NT2/D1 (cell line): ENCODE measurements at regions not wholly inside any gene's neighbourhood (a gene's known extent, or its start where the extent isn't known, plus 50 kb on each side); places are given as distances from the start of the nearest gene placed in this dataset.

Experiments
- SUZ12 ChIP-seq: IDR thresholded peaks from 2 replicates; pipeline ENCODE4 v1.6.1; 2011; ENCODE audit not compliant: insufficient read length, insufficient read depth; ENCODE audit errors: extremely low read depth
- YY1 ChIP-seq: IDR thresholded peaks from 2 replicates; pipeline ENCODE4 v1.6.1; 2011; ENCODE audit not compliant: insufficient read length, insufficient read depth
- ZNF274 ChIP-seq: IDR thresholded peaks from 2 replicates; pipeline ENCODE4 v1.6.1; 2011; ENCODE audit warnings: mild to moderate bottlenecking, low read depth, low read length

GRCh38 chr2:239811111-239811781, 213.9 kb downstream of the NDUFA10 start:
- TF ChIP-seq YY1 (no peak), ZNF274 (no peak), SUZ12 (no peak)
